Activated CD4-positive, alpha-beta memory T cell treated with anti-CD3 and anti-CD28 coated beads for 36 hours (primary cell): ENCODE measurements at regions not wholly inside any gene's neighbourhood (a gene's known extent, or its start where the extent isn't known, plus 50 kb on each side); places are given as distances from the start of the nearest gene placed in this dataset.

Experiments
- CTCF ChIA-PET: fragments of 350-600 bp; sonication (Branson Sonifier 250); formaldehyde crosslinking; loops from one replicate; lab custom pipeline; 2021; ENCODE audit warnings: antibody characterized with exemption, inconsistent platforms; lab: Charles Lee
- POLR2A ChIA-PET: fragments of 350-600 bp; sonication (Branson Sonifier 250); formaldehyde crosslinking; loops from one replicate; lab custom pipeline; 2021; ENCODE audit warnings: antibody characterized with exemption; lab: Charles Lee
- DNase-seq: peaks from one replicate; pipeline ENCODE4 v3.0.0-alpha.2; 2020
- H3K27ac Mint-ChIP-seq: one replicate; pipeline ENCODE4 v1.8.0; 2021; ENCODE audit warnings: mixed read lengths
- H3K27me3 Mint-ChIP-seq: one replicate; pipeline ENCODE4 v1.8.0; 2021; ENCODE audit warnings: mixed read lengths
- H3K36me3 Mint-ChIP-seq: one replicate; pipeline ENCODE4 v1.8.0; 2021; ENCODE audit warnings: mixed read lengths
- H3K4me1 Mint-ChIP-seq: one replicate; pipeline ENCODE4 v1.8.0; 2021; ENCODE audit warnings: low read depth, mixed read lengths
- H3K4me3 Mint-ChIP-seq: one replicate; pipeline ENCODE4 v1.8.0; 2021; ENCODE audit warnings: mild to moderate bottlenecking, mixed read lengths
- H3K9me3 Mint-ChIP-seq: one replicate; pipeline ENCODE4 v1.8.0; 2021; ENCODE audit warnings: mixed read lengths
- intact Hi-C: fragments of 100-400 bp; cut with micrococcal nuclease; formaldehyde crosslinking; loops from one replicate; pipeline ENCODE4 v1.15.1; 2023

GRCh38 chr5:88610586-88610985 lies 272.4 kb downstream of the MEF2C start:
- POLR2A ChIA-PET, result no interaction called here
- Mint-ChIP-seq H3K9me3 (peaks cover 5% of the 10 kb centered on the region), H3K4me3 (no peak overlapping the region), H3K36me3 (no peaks in the 10 kb centered on the region), H3K4me1 (no peaks in the 10 kb centered on the region), H3K27me3 (peaks cover 7% of the 10 kb centered on the region), H3K27ac (no peak overlapping the region)
- CTCF ChIA-PET, result no interaction called here
- no peak for DNase-seq
- intact Hi-C loops, result no loop called here

DNA sequence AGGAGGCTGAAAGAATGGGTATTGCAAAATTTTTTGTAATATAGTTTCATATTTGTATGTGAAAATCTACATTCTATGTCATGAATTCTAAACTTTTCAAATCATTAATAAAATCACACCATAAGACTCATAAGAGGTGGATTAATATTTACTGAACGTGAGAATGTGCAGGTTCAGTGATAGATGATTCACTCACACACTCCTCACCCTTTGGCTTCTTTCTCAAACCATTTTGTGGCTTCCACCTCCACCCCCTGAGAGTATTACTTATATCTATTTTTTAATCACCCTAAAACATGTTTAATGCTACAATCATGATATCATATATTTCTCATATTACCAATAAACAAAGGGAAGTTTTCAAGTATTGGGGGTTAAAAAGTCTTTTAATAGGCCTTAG lies 275.5 kb downstream of the MEF2C start:
- CTCF ChIA-PET, result interaction anchor here (0.7 kb wide), 1 partner anchor 72 kb away, joined by 3 read pairs; no protein-coding TSS in a partner anchor
- peaks cover 10% of the 10 kb centered on the region for H3K27me3 Mint-ChIP-seq
- POLR2A ChIA-PET, result no interaction called here
- H3K4me1 Mint-ChIP-seq, result no peaks in the 10 kb centered on the region
- H3K4me3 Mint-ChIP-seq, result no peak overlapping the region
- no peaks in the 10 kb centered on the region for H3K36me3 Mint-ChIP-seq
- H3K27ac Mint-ChIP-seq, result no peak overlapping the region
- no peak for DNase-seq
- intact Hi-C loops, result no loop called here
- no peaks in the 10 kb centered on the region for H3K9me3 Mint-ChIP-seq

DNA sequence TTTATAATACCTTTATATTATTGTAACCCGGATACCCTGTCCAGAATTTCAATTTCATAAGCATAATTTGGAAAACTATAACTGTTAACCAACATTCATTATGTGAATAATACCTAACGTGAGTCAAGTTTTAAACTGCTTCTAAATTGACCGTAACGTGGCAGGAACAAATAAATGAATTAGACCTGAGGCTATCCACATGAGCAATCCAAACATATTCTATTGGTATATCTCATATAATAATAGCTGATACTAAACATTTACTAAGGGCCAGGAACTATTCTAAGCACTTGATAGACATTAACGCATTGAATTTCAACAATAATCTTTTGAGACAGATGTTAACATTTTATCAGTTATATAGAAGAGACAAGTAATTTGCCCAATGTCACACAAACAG lies 276.4 kb downstream of the MEF2C start:
- H3K4me1 Mint-ChIP-seq, result no peaks in the 10 kb centered on the region
- peaks cover 10% of the 10 kb centered on the region for H3K27me3 Mint-ChIP-seq
- no peak overlapping the region for H3K27ac Mint-ChIP-seq
- ChIA-PET POLR2A (no interaction called here), CTCF (interaction anchor here (0.7 kb wide), 1 partner anchor 73 kb away, joined by 3 read pairs; no protein-coding TSS in a partner anchor)
- H3K36me3 Mint-ChIP-seq, result no peaks in the 10 kb centered on the region
- H3K4me3 Mint-ChIP-seq, result no peak overlapping the region
- H3K9me3 Mint-ChIP-seq, result peaks cover 2% of the 10 kb centered on the region
- no peak for DNase-seq
- intact Hi-C loops, result no loop called here

- ChIA-PET CTCF (no interaction called here), POLR2A (no interaction called here)
- peaks cover 10% of the 10 kb centered on the region for H3K27me3 Mint-ChIP-seq
- no peaks in the 10 kb centered on the region for H3K4me1 Mint-ChIP-seq
- H3K36me3 Mint-ChIP-seq, result no peaks in the 10 kb centered on the region
- no peak overlapping the region for H3K4me3 Mint-ChIP-seq
- no peak for DNase-seq
- intact Hi-C loops, result no loop called here
- H3K9me3 Mint-ChIP-seq, result peaks cover 3% of the 10 kb centered on the region
- no peak overlapping the region for H3K27ac Mint-ChIP-seq
Observed at GRCh38 chr5:88606173-88606572, 276.8 kb downstream of the MEF2C start.

DNA sequence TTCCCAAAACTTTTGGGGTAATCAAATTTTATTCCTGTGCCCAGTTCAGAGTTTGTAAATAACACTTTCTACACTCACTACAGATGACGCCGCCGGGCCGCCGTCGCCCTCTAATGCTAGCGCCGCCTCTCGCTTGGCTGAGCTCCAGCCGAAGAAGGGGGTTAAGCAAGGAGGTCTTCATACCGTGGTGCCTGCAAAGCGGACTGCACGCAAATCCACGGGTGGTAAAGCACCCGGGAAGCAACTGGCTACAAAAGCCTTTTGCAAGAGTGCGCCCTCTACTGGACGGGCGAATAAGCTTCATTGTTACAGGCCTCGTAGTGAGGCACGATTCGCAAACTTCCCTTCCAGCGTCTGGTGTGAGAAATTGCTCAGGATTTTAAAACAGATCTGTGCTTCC lies 280.4 kb downstream of the MEF2C start:
- Mint-ChIP-seq H3K9me3 (peaks cover 3% of the 10 kb centered on the region), H3K36me3 (no peaks in the 10 kb centered on the region), H3K27ac (no peak overlapping the region), H3K4me1 (no peaks in the 10 kb centered on the region), H3K27me3 (peaks cover 2% of the 10 kb centered on the region), H3K4me3 (no peak overlapping the region)
- intact Hi-C loops, result loop anchor here (2.0 kb wide), 1 partner anchor 462 kb away; no protein-coding TSS in a partner anchor
- peak; percentile 22 for DNase-seq
- CTCF ChIA-PET, result interaction anchor here (0.5 to 2.0 kb wide), 3 partner anchors 50 to 821 kb away, joined by 3 to 5 read pairs (median 3); no protein-coding TSS in a partner anchor
- POLR2A ChIA-PET, result no interaction called here

GRCh38 chr5:88594441-88594840 lies 288.5 kb downstream of the MEF2C start:
- H3K36me3 Mint-ChIP-seq, result no peaks in the 10 kb centered on the region
- ChIA-PET CTCF (no interaction called here), POLR2A (no interaction called here)
- H3K27me3 Mint-ChIP-seq, result peaks cover 1% of the 10 kb centered on the region
- intact Hi-C loops, result no loop called here
- H3K9me3 Mint-ChIP-seq, result peaks cover 1% of the 10 kb centered on the region
- no peaks in the 10 kb centered on the region for H3K4me1 Mint-ChIP-seq
- DNase-seq, result no peak
- no peak overlapping the region for H3K4me3 Mint-ChIP-seq
- H3K27ac Mint-ChIP-seq, result no peak overlapping the region

GRCh38 chr5:88588609-88589008 lies 294.4 kb downstream of the MEF2C start:
- ChIA-PET CTCF (no interaction called here), POLR2A (no interaction called here)
- H3K27ac Mint-ChIP-seq, result no peak overlapping the region
- intact Hi-C loops, result no loop called here
- peaks cover 17% of the 10 kb centered on the region for H3K9me3 Mint-ChIP-seq
- peaks cover 4% of the 10 kb centered on the region for H3K27me3 Mint-ChIP-seq
- no peak for DNase-seq
- peaks cover 2% of the 10 kb centered on the region for H3K36me3 Mint-ChIP-seq
- no peaks in the 10 kb centered on the region for H3K4me1 Mint-ChIP-seq
- no peak overlapping the region for H3K4me3 Mint-ChIP-seq

GRCh38 chr5:88583471-88583870 lies 299.5 kb downstream of the MEF2C start:
- H3K4me1 Mint-ChIP-seq, result no peaks in the 10 kb centered on the region
- ChIA-PET POLR2A (no interaction called here), CTCF (no interaction called here)
- H3K27me3 Mint-ChIP-seq, result peaks cover 2% of the 10 kb centered on the region
- no peak for DNase-seq
- intact Hi-C loops, result no loop called here
- no peak overlapping the region for H3K27ac Mint-ChIP-seq
- no peak overlapping the region for H3K4me3 Mint-ChIP-seq
- H3K36me3 Mint-ChIP-seq, result peaks cover 1% of the 10 kb centered on the region
- H3K9me3 Mint-ChIP-seq, result peaks cover 8% of the 10 kb centered on the region

GRCh38 chr5:88558366-88558765 lies 289.7 kb upstream of the TMEM161B start:
- H3K4me3 Mint-ChIP-seq, result no peak overlapping the region

GRCh38 chr5:88557881-88558280 lies 289.2 kb upstream of the TMEM161B start:
- intact Hi-C loops, result no loop called here
- Mint-ChIP-seq H3K27me3 (no peaks in the 10 kb centered on the region), H3K36me3 (no peaks in the 10 kb centered on the region), H3K4me3 (no peak overlapping the region), H3K9me3 (no peaks in the 10 kb centered on the region), H3K27ac (no peak overlapping the region), H3K4me1 (no peaks in the 10 kb centered on the region)
- CTCF ChIA-PET, result no interaction called here
- no peak for DNase-seq
- POLR2A ChIA-PET, result no interaction called here

More at GRCh38 chr5:88558366-88558765, 289.7 kb upstream of the TMEM161B start:
- ChIA-PET CTCF (interaction anchor here (0.6 kb wide), 1 partner anchor 660 kb away, joined by 3 read pairs; no protein-coding TSS in a partner anchor), POLR2A (no interaction called here)
- Mint-ChIP-seq H3K27ac (no peak overlapping the region), H3K27me3 (no peaks in the 10 kb centered on the region), H3K4me1 (no peaks in the 10 kb centered on the region), H3K9me3 (no peaks in the 10 kb centered on the region), H3K36me3 (no peaks in the 10 kb centered on the region)
- no peak for DNase-seq
- intact Hi-C loops, result no loop called here

GRCh38 chr5:88557131-88557530 lies 288.5 kb upstream of the TMEM161B start:
- POLR2A ChIA-PET, result no interaction called here
- Mint-ChIP-seq H3K27me3 (no peaks in the 10 kb centered on the region), H3K4me1 (no peaks in the 10 kb centered on the region), H3K27ac (no peak overlapping the region), H3K4me3 (no peak overlapping the region), H3K9me3 (no peaks in the 10 kb centered on the region), H3K36me3 (no peaks in the 10 kb centered on the region)
- DNase-seq, result no peak
- intact Hi-C loops, result no loop called here
- CTCF ChIA-PET, result no interaction called here

DNA sequence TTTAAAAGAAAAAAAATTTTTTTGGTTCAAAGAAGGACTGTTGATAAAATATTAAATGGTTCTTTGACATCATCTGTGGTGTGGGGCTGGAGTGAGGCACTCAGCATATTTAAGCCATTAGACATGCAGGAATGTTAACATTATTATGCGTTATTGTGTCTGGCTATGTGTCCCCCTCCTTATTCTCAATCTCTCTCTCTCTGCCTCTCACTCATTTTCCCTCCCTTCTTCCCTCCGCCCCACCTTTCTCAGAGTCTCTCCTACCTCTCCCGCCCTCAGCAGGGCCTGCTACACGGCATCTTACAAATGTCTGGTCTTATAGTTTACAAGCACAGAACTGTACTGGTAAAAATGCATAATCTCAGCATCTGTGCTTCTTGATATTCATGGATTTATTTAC lies 287.8 kb upstream of the TMEM161B start:
- H3K4me1 Mint-ChIP-seq, result no peaks in the 10 kb centered on the region
- no peak overlapping the region for H3K4me3 Mint-ChIP-seq
- H3K9me3 Mint-ChIP-seq, result no peaks in the 10 kb centered on the region
- ChIA-PET POLR2A (no interaction called here), CTCF (no interaction called here)
- intact Hi-C loops, result no loop called here
- no peaks in the 10 kb centered on the region for H3K27me3 Mint-ChIP-seq
- no peak overlapping the region for H3K27ac Mint-ChIP-seq
- DNase-seq, result no peak
- no peaks in the 10 kb centered on the region for H3K36me3 Mint-ChIP-seq

DNA sequence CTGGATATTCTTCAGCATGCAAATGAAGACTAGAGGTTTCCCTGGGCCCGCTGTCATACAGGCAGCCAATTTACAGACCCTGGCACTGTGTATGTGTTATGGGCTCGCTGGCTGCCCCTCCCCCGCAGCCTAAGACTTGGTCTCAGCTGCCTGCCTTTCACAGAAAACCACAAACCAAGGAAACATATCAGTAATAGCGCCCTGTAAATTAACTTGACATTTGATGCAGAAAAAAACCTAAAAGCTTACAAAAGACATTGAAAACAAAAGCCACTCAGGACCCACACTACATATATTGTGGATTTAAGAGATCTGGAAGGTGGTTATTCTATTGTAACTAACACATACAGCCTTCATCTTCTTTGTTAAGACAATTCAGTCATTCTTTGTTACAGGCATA lies 287.0 kb upstream of the TMEM161B start:
- ChIA-PET POLR2A (no interaction called here), CTCF (no interaction called here)
- Mint-ChIP-seq H3K27ac (no peak overlapping the region), H3K4me3 (no peak overlapping the region), H3K36me3 (no peaks in the 10 kb centered on the region), H3K27me3 (no peaks in the 10 kb centered on the region), H3K4me1 (no peaks in the 10 kb centered on the region), H3K9me3 (no peaks in the 10 kb centered on the region)
- intact Hi-C loops, result no loop called here
- DNase-seq, result no peak
